ENCODE measurements at regions not wholly inside any gene's neighbourhood (a gene's known extent, or its start where the extent isn't known, plus 50 kb on each side); places are given as distances from the start of the nearest gene placed in this dataset.

GRCh38 chr11:37978647-37979046 is 1380.6 kb upstream of the RAG2 start (continued):
- no peak for TF ChIP-seq HDAC2 (IDR thresholded peaks at IDR 0.05)
- TF ChIP-seq BMI1 (IDR thresholded peaks at IDR 0.05; ENCODE audit: borderline replicate concordance), result no peak
- no peak for TF ChIP-seq ZNF384 (IDR thresholded peaks at IDR 0.05; ENCODE audit: borderline replicate concordance, low read depth, low read length)

GRCh38 chr11:37973941-37974340 is 1375.9 kb upstream of the RAG2 start:
- H3K79me2 ChIP-seq (ENCODE audit: control insufficient read depth, insufficient read depth, low read length), result no peaks in the 10 kb centered on the region
- no peak overlapping the region for H2AFZ ChIP-seq (ENCODE audit: control insufficient read depth, low read depth, low read length)
- FAIRE-seq, result no peak
- no peak overlapping the region for H3K27ac ChIP-seq (ENCODE audit: control insufficient read depth, insufficient read depth)
- no peak for ATAC-seq
- in situ Hi-C loops (cut with MboI) (no loop called here), intact Hi-C loops (cut with micrococcal nuclease; ENCODE audit: unreplicated experiment) (no loop called here)
- H3K27me3 ChIP-seq (replicated peaks in 1 of 2; ENCODE audit: control insufficient read depth in 2 of 2, insufficient read depth in 2 of 2, low read length in 1 of 2), result no peaks in the 10 kb centered on the region
- no peaks in the 10 kb centered on the region for H3K9me3 ChIP-seq (replicated peaks; ENCODE audit: control insufficient read depth, insufficient read depth, low read length)
- SMC1A ChIA-PET (ENCODE audit: uncharacterized antibody, unreplicated experiment), result no interaction called here
- no peaks in the 10 kb centered on the region for H3K4me1 ChIP-seq (ENCODE audit: control insufficient read depth, insufficient read depth, low read length)
- H3K36me3 ChIP-seq (ENCODE audit: control insufficient read depth in 2 of 2, insufficient read depth in 2 of 2, low read length in 1 of 2), result no peaks in the 10 kb centered on the region
- no peaks in the 10 kb centered on the region for H4K20me1 ChIP-seq (ENCODE audit: control insufficient read depth, insufficient read depth)
- CTCF ChIA-PET, result no interaction called here
- no peak overlapping the region for H3K4me2 ChIP-seq (ENCODE audit: control insufficient read depth, insufficient read depth)
- no TSS peak for BruUV-seq (replicated peaks)
- RAD21 ChIA-PET (ENCODE audit: unreplicated experiment), result no interaction called here
- H3K9ac ChIP-seq (ENCODE audit: control insufficient read depth, insufficient read depth, low read length), result no peak overlapping the region
- 50% methylated on average over 2 of the region's 2 CpGs for WGBS (ENCODE audit: insufficient coverage, insufficient replicate concordance, low lambda C conversion rate, missing lambda C conversion rate)
- no peak for DNase-seq (ENCODE audit: low read depth, low spot score)
- POLR2A ChIA-PET, result no interaction called here
- no peak overlapping the region for H3K4me3 ChIP-seq
- TF ChIP-seq BRCA1 (IDR thresholded peaks at IDR 0.05; ENCODE audit: low read depth, low read length), result no peak
- TF ChIP-seq BHLHE40 (IDR thresholded peaks at IDR 0.05; ENCODE audit: borderline replicate concordance in 1 of 2, low read depth in 2 of 2, low read length in 1 of 2), result no peak
- no peak for TF ChIP-seq BCLAF1 (IDR thresholded peaks at IDR 0.05)
- no peak for TF ChIP-seq EZH2 (IDR thresholded peaks at IDR 0.05; ENCODE audit: borderline replicate concordance, control insufficient read depth, low read depth, low read length)
- TF ChIP-seq SKIL (IDR thresholded peaks at IDR 0.05; ENCODE audit: low read depth, poor library complexity, severe bottlenecking), result no peak
- no peak for TF ChIP-seq BCL11A (IDR thresholded peaks at IDR 0.05; ENCODE audit: low read depth, low read length)
- no peak for TF ChIP-seq IKZF2 (IDR thresholded peaks at IDR 0.05)
- TF ChIP-seq NFIC (IDR thresholded peaks at IDR 0.05; ENCODE audit: low read depth, low read length), result no peak
- no peak for TF ChIP-seq ELK1 (IDR thresholded peaks at IDR 0.05; ENCODE audit: low read depth, low read length)
- no peak for TF ChIP-seq SUPT20H (IDR thresholded peaks at IDR 0.05; ENCODE audit: borderline replicate concordance, control insufficient read depth, low read depth, low read length)
- TF ChIP-seq SP1 (IDR thresholded peaks at IDR 0.05; ENCODE audit: low read depth, low read length), result no peak
- TF ChIP-seq ZZZ3 (IDR thresholded peaks at IDR 0.05; ENCODE audit: control insufficient read depth, insufficient read length, low read depth), result no peak
- TF ChIP-seq E4F1 (IDR thresholded peaks at IDR 0.05; ENCODE audit: borderline replicate concordance, partially characterized antibody), result no peak

Data from GM12878 (cell line).